HCT116 (cell line): ENCODE measurements at regions not wholly inside any gene's neighbourhood (a gene's known extent, or its start where the extent isn't known, plus 50 kb on each side); places are given as distances from the start of the nearest gene placed in this dataset.

Source experiments
- ATAC-seq: fragments of 200-7000 bp; cut with Tn5 transposase; 2 replicates; pipeline ENCODE4 v1.9.1; 2020; ENCODE audit warnings: mild to moderate bottlenecking, moderate library complexity
- BruUV-seq: library from RNA; stranded (reverse); fragments of 400-500 nt; replicated peaks from 2 replicates; lab custom pipeline; 2021; lab: Mats Ljungman, UMichigan
- CTCF ChIA-PET: fragments of 300-600 bp; sonication (Branson Sonifier 250); formaldehyde crosslinking; loops from one replicate; lab custom pipeline; 2021; ENCODE audit warnings: antibody characterized with exemption; lab: Charles Lee
- POLR2A ChIA-PET: fragments of 300-600, 350-600 bp; sonication (Branson Sonifier 250); formaldehyde crosslinking; loops from one replicate; lab custom pipeline; 2021; ENCODE audit warnings: antibody characterized with exemption; lab: Charles Lee
- RAD21 ChIA-PET, 2 experiments: fragments of 300-600 bp; sonication (Branson Sonifier 250); formaldehyde crosslinking; loops; one replicate each; lab custom pipeline; 2023; ENCODE audit warnings: low total read pairs in 2 of 2; ENCODE audit not compliant: uncharacterized antibody in 2 of 2, unreplicated experiment in 2 of 2, low non-redundant PET in 1 of 2; lab: Charles Lee
- DNase-seq: peaks from one replicate; pipeline ENCODE4 v3.0.0-alpha.2; 2010; ENCODE audit warnings: low read depth, low spot score
- H2AFZ ChIP-seq: fragments of 200-600 bp; shearing (Covaris generic), sonication (generic); 2 replicates; pipeline ENCODE4 v1.6.1; 2017; ENCODE audit warnings: low read depth, mixed run types, mixed read lengths, antibody characterized with exemption, low read length; ENCODE audit not compliant: poor library complexity, severe bottlenecking
- H3K27ac ChIP-seq: 2 replicates; pipeline ENCODE4 v1.5.1; 2012; ENCODE audit warnings: low read depth, low read length
- H3K27me3 ChIP-seq: fragments of 200-600 bp; sonication (generic); 2 replicates; pipeline ENCODE4 v1.6.1; 2016; ENCODE audit warnings: mixed run types, low read length, mixed read lengths; ENCODE audit not compliant: insufficient read depth
- H3K36me3 ChIP-seq, 2 experiments: fragments of 200-500 bp in 1 of 2; fragments of 200-600 bp in 1 of 2; sonication (Bioruptor generic) in 1 of 2; sonication (generic) in 1 of 2; 2 replicates each; pipeline versions ENCODE4 v1.5.1 to v1.6.1; 2014 to 2016; ENCODE audit warnings: low read length in 2 of 2, inconsistent platforms in 1 of 2, mixed read lengths in 1 of 2, mixed run types in 1 of 2; ENCODE audit not compliant: insufficient read depth in 2 of 2, control insufficient read depth in 1 of 2
- H3K4me1 ChIP-seq, 2 experiments: fragments of 200-600 bp in 1 of 2; sonication (generic) in 1 of 2; 2 replicates each; pipeline versions ENCODE4 v1.5.1 to v1.6.1; 2012 to 2017; ENCODE audit warnings: low read length in 2 of 2, inconsistent platforms in 1 of 2, mild to moderate bottlenecking in 1 of 2, mixed read lengths in 1 of 2, mixed run types in 1 of 2, moderate library complexity in 1 of 2; ENCODE audit not compliant: insufficient read depth in 2 of 2, control insufficient read depth in 1 of 2
- H3K4me2 ChIP-seq: fragments of 200-600 bp; sonication (generic); 2 replicates; pipeline ENCODE4 v1.6.1; 2017; ENCODE audit warnings: mixed run types, low read length, mixed read lengths
- H3K4me3 ChIP-seq, 2 experiments: fragments of 200-600 bp in 1 of 2; sonication (generic) in 1 of 2; replicated peaks in 1 of 2; 2 replicates each; pipeline ENCODE4 v1.5.1; 2011 to 2016; ENCODE audit warnings: low read length in 2 of 2, control low read depth in 1 of 2, low read depth in 1 of 2, mild to moderate bottlenecking in 1 of 2, mixed read lengths in 1 of 2, mixed run types in 1 of 2
- H3K79me2 ChIP-seq: fragments of 200-600 bp; sonication (generic); 2 replicates; pipeline ENCODE4 v1.6.1; 2017; ENCODE audit warnings: mild to moderate bottlenecking, mixed run types, low read length, moderate library complexity, mixed read lengths; ENCODE audit not compliant: insufficient read depth
- H3K9ac ChIP-seq: fragments of 200-600 bp; sonication (generic); 2 replicates; pipeline ENCODE4 v1.6.1; 2016; ENCODE audit warnings: low read length, mixed read lengths
- H3K9me2 ChIP-seq: fragments of 200-600 bp; sonication (generic), shearing (Covaris generic); 2 replicates; pipeline ENCODE4 v1.6.1; 2017; ENCODE audit warnings: mixed run types, mild to moderate bottlenecking, moderate library complexity; ENCODE audit not compliant: insufficient read depth
- H3K9me3 ChIP-seq, 2 experiments: fragments of 200-500 bp in 1 of 2; fragments of 200-600 bp in 1 of 2; sonication (Bioruptor generic) in 1 of 2; sonication (generic) in 1 of 2; 2 replicates each; pipeline ENCODE4 v1.6.1; 2014 to 2017; ENCODE audit warnings: low read length in 2 of 2, mixed read lengths in 2 of 2, inconsistent platforms in 1 of 2, low read depth in 1 of 2, mild to moderate bottlenecking in 1 of 2, mixed run types in 1 of 2, moderate library complexity in 1 of 2; ENCODE audit not compliant: control insufficient read depth in 1 of 2, insufficient read depth in 1 of 2
- H4K20me1 ChIP-seq: fragments of 200-600 bp; sonication (generic), shearing (Covaris generic); 2 replicates; pipeline ENCODE4 v1.6.1; 2017; ENCODE audit warnings: mixed run types, mild to moderate bottlenecking, moderate library complexity; ENCODE audit not compliant: insufficient read depth
- EZH2 ChIP-seq: fragments of 200-600 bp; sonication (generic); IDR thresholded peaks from 2 replicates; pipeline ENCODE4 v1.6.1; 2017; ENCODE audit warnings: antibody characterized with exemption, mixed run types
- EZH2phosphoT487 ChIP-seq: fragments of 200-600 bp; IDR thresholded peaks from 2 replicates; pipeline ENCODE4 v1.6.1; 2018; ENCODE audit warnings: antibody characterized with exemption, borderline replicate concordance
- JUND ChIP-seq: IDR thresholded peaks from 2 replicates; pipeline ENCODE4 v1.6.1; 2012
- RAD21 ChIP-seq: IDR thresholded peaks from 2 replicates; pipeline ENCODE4 v1.6.1; 2012; ENCODE audit warnings: low read depth, mild to moderate bottlenecking
- SIN3A ChIP-seq: IDR thresholded peaks from 2 replicates; pipeline ENCODE4 v1.6.1; 2012; ENCODE audit warnings: low read depth
- SP1 ChIP-seq: IDR thresholded peaks from 2 replicates; pipeline ENCODE4 v1.6.1; 2012; ENCODE audit warnings: low read depth
- YY1 ChIP-seq: IDR thresholded peaks from 2 replicates; pipeline ENCODE4 v1.6.1; 2011; ENCODE audit warnings: low read length, low read depth, moderate library complexity, mild to moderate bottlenecking; ENCODE audit not compliant: insufficient replicate concordance; ENCODE audit errors: extremely low read depth
- ZFX ChIP-seq: fragments of 450-650 bp; IDR thresholded peaks from 2 replicates; pipeline ENCODE4 v1.6.1; 2017
- ZNF274 ChIP-seq: fragments of 200-500 bp; sonication (Bioruptor generic); IDR thresholded peaks from 2 replicates; pipeline ENCODE4 v1.6.1; 2014; ENCODE audit warnings: mild to moderate bottlenecking, low read depth, low read length, inconsistent platforms
- intact Hi-C: fragments of 100-400 bp; cut with micrococcal nuclease; formaldehyde crosslinking; loops from 2 replicates; pipeline ENCODE4 v1.10.0; 2022
- TF ChIP-seq, protein P1 (sequence below): IDR thresholded peaks from 2 replicates; pipeline ENCODE4 v1.6.1; 2011; ENCODE audit warnings: mild to moderate bottlenecking, low read length, moderate library complexity; ENCODE audit not compliant: insufficient replicate concordance; ENCODE audit errors: extremely low read depth
- TF ChIP-seq, protein P2 (sequence below): IDR thresholded peaks from 2 replicates; pipeline ENCODE4 v1.6.1; 2012; ENCODE audit warnings: low read depth
- TF ChIP-seq, protein P3 (sequence below): IDR thresholded peaks from 2 replicates; pipeline ENCODE4 v1.6.1; 2012

DNA sequence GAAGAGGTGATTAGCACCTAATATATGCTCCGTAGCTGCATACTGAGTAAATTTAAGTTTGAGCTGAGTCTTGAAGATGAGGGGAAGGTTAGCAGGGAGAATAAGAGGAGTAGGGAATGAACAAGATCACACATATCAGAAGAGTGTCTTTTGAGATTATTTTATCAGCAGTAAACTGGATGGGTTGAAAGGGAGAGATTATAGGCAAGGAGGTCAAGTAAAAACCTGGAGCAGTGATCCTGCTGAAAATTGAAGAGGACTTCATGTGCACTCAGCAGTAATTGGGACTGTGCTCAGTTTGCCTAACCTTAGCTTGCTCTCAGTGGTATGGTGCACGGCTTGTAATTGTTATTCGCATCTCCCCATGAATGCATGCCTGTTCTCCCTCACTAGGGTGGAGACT, 79.5 kb upstream of the PICALM start:
- Histone ChIP-seq H3K9me2 (no peaks in the 10 kb centered on the region), H3K9me3 (no peaks in the 10 kb centered on the region), H3K27ac (no peak overlapping the region), H3K4me1 (no peaks in the 10 kb centered on the region), H2AFZ (no peak overlapping the region), H3K27me3 (no peaks in the 10 kb centered on the region), H3K36me3 (no peaks in the 10 kb centered on the region), H3K4me2 (no peak overlapping the region), H3K79me2 (no peaks in the 10 kb centered on the region), H3K4me3 (no peak overlapping the region), H4K20me1 (no peaks in the 10 kb centered on the region), H3K9ac (no peak overlapping the region)
- DNase-seq, result no peak
- CTCF ChIA-PET, result no interaction called here
- POLR2A ChIA-PET, result no interaction called here
- TF ChIP-seq YY1 (no peak), SP1 (no peak), EZH2 (no peak), ZNF274 (no peak), RAD21 (no peak), SIN3A (no peak), JUND (no peak), ZFX (no peak), EZH2phosphoT487 (no peak)
- TF ChIP-seq, protein P1, sequence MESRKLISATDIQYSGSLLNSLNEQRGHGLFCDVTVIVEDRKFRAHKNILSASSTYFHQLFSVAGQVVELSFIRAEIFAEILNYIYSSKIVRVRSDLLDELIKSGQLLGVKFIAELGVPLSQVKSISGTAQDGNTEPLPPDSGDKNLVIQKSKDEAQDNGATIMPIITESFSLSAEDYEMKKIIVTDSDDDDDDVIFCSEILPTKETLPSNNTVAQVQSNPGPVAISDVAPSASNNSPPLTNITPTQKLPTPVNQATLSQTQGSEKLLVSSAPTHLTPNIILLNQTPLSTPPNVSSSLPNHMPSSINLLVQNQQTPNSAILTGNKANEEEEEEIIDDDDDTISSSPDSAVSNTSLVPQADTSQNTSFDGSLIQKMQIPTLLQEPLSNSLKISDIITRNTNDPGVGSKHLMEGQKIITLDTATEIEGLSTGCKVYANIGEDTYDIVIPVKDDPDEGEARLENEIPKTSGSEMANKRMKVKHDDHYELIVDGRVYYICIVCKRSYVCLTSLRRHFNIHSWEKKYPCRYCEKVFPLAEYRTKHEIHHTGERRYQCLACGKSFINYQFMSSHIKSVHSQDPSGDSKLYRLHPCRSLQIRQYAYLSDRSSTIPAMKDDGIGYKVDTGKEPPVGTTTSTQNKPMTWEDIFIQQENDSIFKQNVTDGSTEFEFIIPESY, result no peak
- TF ChIP-seq, protein P2, sequence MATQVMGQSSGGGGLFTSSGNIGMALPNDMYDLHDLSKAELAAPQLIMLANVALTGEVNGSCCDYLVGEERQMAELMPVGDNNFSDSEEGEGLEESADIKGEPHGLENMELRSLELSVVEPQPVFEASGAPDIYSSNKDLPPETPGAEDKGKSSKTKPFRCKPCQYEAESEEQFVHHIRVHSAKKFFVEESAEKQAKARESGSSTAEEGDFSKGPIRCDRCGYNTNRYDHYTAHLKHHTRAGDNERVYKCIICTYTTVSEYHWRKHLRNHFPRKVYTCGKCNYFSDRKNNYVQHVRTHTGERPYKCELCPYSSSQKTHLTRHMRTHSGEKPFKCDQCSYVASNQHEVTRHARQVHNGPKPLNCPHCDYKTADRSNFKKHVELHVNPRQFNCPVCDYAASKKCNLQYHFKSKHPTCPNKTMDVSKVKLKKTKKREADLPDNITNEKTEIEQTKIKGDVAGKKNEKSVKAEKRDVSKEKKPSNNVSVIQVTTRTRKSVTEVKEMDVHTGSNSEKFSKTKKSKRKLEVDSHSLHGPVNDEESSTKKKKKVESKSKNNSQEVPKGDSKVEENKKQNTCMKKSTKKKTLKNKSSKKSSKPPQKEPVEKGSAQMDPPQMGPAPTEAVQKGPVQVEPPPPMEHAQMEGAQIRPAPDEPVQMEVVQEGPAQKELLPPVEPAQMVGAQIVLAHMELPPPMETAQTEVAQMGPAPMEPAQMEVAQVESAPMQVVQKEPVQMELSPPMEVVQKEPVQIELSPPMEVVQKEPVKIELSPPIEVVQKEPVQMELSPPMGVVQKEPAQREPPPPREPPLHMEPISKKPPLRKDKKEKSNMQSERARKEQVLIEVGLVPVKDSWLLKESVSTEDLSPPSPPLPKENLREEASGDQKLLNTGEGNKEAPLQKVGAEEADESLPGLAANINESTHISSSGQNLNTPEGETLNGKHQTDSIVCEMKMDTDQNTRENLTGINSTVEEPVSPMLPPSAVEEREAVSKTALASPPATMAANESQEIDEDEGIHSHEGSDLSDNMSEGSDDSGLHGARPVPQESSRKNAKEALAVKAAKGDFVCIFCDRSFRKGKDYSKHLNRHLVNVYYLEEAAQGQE, result no peak
- TF ChIP-seq, protein P3, sequence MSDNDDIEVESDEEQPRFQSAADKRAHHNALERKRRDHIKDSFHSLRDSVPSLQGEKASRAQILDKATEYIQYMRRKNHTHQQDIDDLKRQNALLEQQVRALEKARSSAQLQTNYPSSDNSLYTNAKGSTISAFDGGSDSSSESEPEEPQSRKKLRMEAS, result no peak
- no peak for ATAC-seq
- intact Hi-C loops, result no loop called here
- BruUV-seq, result no TSS peak
- RAD21 ChIA-PET, result no interaction called here
